GM23248 (cell line): ENCODE measurements at regions not wholly inside any gene's neighbourhood (a gene's known extent, or its start where the extent isn't known, plus 50 kb on each side); places are given as distances from the start of the nearest gene placed in this dataset.

Experiments
- DNase-seq: peaks from one replicate; pipeline ENCODE4 v3.0.0-alpha.2; 2015
- H2AFZ ChIP-seq: fragments of 200-600 bp; sonication (generic); 2 replicates; pipeline ENCODE4 v1.6.1; 2016; ENCODE audit warnings: antibody characterized with exemption
- H3F3A ChIP-seq: fragments of 200-600 bp; sonication (generic); 2 replicates; pipeline ENCODE4 v1.6.1; 2016; ENCODE audit warnings: mild to moderate bottlenecking, antibody characterized with exemption, mixed run types; ENCODE audit not compliant: insufficient read depth
- H3K27ac ChIP-seq: fragments of 200-600 bp; sonication (generic); 2 replicates; pipeline ENCODE4 v1.5.1; 2016; ENCODE audit warnings: mild to moderate bottlenecking
- H3K27me3 ChIP-seq: fragments of 200-600 bp; sonication (generic); replicated peaks from 2 replicates; pipeline ENCODE4 v1.6.1; 2016; ENCODE audit warnings: mild to moderate bottlenecking; ENCODE audit not compliant: insufficient read depth
- H3K36me3 ChIP-seq: fragments of 200-600 bp; sonication (generic); 2 replicates; pipeline ENCODE4 v1.6.1; 2016; ENCODE audit warnings: low read depth, mild to moderate bottlenecking
- H3K4me1 ChIP-seq: fragments of 200-600 bp; sonication (generic); 2 replicates; pipeline ENCODE4 v1.6.1; 2016; ENCODE audit warnings: mild to moderate bottlenecking; ENCODE audit not compliant: insufficient read depth
- H3K4me2 ChIP-seq: fragments of 200-600 bp; sonication (generic); one replicate; pipeline ENCODE4 v1.6.1; 2016; ENCODE audit warnings: mild to moderate bottlenecking; ENCODE audit not compliant: unreplicated experiment
- H3K4me3 ChIP-seq: fragments of 200-600 bp; sonication (generic); 2 replicates; pipeline ENCODE4 v1.5.1; 2016; ENCODE audit warnings: mild to moderate bottlenecking
- H3K79me2 ChIP-seq: fragments of 200-600 bp; sonication (generic); 2 replicates; pipeline ENCODE4 v1.6.1; 2016; ENCODE audit warnings: mild to moderate bottlenecking; ENCODE audit not compliant: insufficient read depth
- H3K9ac ChIP-seq: fragments of 200-600 bp; sonication (generic); 2 replicates; pipeline ENCODE4 v1.6.1; 2016; ENCODE audit warnings: mild to moderate bottlenecking
- H3K9me2 ChIP-seq: fragments of 200-600 bp; sonication (generic); 2 replicates; pipeline ENCODE4 v1.6.1; 2016; ENCODE audit warnings: mixed run types, mild to moderate bottlenecking, moderate library complexity; ENCODE audit not compliant: insufficient read depth
- H3K9me3 ChIP-seq: fragments of 200-600 bp; sonication (generic); one replicate; pipeline ENCODE4 v1.6.1; 2017; ENCODE audit warnings: low read depth
- H4K20me1 ChIP-seq: fragments of 200-600 bp; sonication (generic); 2 replicates; pipeline ENCODE4 v1.6.0; 2016; ENCODE audit not compliant: insufficient read depth
- EZH2 ChIP-seq: fragments of 200-600 bp; sonication (generic); IDR thresholded peaks from 2 replicates; pipeline ENCODE4 v1.6.1; 2018; ENCODE audit warnings: antibody characterized with exemption, mild to moderate bottlenecking; ENCODE audit not compliant: insufficient read depth, poor library complexity, severe bottlenecking
- EZH2phosphoT487 ChIP-seq: fragments of 200-600 bp; sonication (generic); IDR thresholded peaks from 2 replicates; pipeline ENCODE4 v1.6.1; 2018; ENCODE audit warnings: antibody characterized with exemption, moderate library complexity, mild to moderate bottlenecking, low read depth; ENCODE audit not compliant: insufficient read depth
- WGBS, 2 experiments: methylation state at CpG; one replicate each; pipeline ENCODE4 v1.1.6; 2015 to 2017; ENCODE audit warnings: low lambda C conversion rate in 2 of 2, low coverage in 1 of 2; ENCODE audit errors: missing lambda C conversion rate in 2 of 2; 5-methylcytosine and 5-hydroxymethylcytosine counted together
- in situ Hi-C: fragments of 300-500 bp; cut with MboI; formaldehyde crosslinking; loops from 2 replicates; pipeline ENCODE4 v1.15.0; 2020

DNA sequence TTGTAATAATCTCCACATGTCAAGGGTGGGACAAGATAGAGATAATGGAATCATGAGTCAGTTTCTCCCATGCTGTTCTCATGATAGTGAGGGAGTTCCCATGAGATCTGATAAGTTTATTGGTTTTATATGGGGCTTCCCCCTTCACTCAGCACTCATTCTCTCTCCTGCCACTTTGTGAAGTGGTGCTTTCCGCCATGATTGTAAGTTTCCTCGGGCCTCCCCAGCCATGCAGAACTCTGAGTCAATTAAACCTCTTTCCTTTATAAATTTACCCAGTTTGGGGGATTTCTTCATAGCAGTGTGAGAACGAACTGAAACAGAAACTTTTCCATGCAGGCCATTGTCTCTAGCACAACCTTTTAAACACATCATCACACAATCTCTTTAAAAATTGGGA, 221.5 kb upstream of the BRINP3 start:
- Histone ChIP-seq H3K4me1 (no peaks in the 10 kb centered on the region), H3K9me3 (no peaks in the 10 kb centered on the region), H3K4me2 (no peak overlapping the region), H3K27me3 (no peaks in the 10 kb centered on the region), H3K9me2 (no peaks in the 10 kb centered on the region), H3F3A (no peaks in the 10 kb centered on the region), H3K79me2 (no peaks in the 10 kb centered on the region), H3K36me3 (no peaks in the 10 kb centered on the region), H4K20me1 (no peaks in the 10 kb centered on the region), H3K9ac (no peak overlapping the region), H3K4me3 (no peak overlapping the region), H3K27ac (no peak overlapping the region), H2AFZ (no peak overlapping the region)
- in situ Hi-C loops, result no loop called here
- DNase-seq, result no peak
- TF ChIP-seq EZH2, result no peak
- no peak for TF ChIP-seq EZH2phosphoT487
- 19 to 35% methylated on average over 3 of the region's 3 CpGs for WGBS, 2 experiments

DNA sequence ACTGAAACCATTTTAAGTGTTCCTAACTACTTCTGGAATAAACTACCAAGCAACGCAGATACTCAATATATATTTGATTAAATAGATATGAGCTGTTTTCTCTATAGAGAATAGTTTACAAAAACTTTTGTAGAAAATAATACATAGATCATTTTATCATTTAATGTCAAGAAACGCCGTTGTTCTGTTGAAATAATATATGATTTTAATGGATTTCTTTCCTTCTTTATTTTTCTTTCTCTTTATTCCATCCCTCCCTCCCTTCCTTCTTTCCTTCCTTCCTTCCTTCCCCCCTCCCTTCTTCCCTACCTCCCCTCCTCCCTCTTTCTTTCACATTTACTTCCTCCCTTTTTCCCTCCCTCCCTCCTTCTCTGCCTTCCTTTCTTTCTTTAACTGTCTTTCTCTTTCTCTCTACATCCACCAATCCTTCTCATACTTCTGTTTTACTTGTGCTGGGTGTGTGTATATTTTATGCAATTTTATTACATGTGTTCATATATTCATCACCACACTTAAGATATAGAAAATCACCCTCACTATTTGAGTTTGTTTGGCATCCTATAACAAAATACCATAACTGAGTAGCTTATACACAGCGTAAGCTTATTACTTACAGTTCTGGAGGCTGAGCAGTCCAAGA, 230.9 kb upstream of the BRINP3 start:
- in situ Hi-C loops, result no loop called here
- H3K9ac ChIP-seq, result no peak overlapping the region
- H3K9me3 ChIP-seq, result no peaks in the 10 kb centered on the region
- no peaks in the 10 kb centered on the region for H4K20me1 ChIP-seq
- H3K27ac ChIP-seq, result no peak overlapping the region
- H3K27me3 ChIP-seq, result no peaks in the 10 kb centered on the region
- H3K4me2 ChIP-seq, result no peak overlapping the region
- no peak overlapping the region for H2AFZ ChIP-seq
- H3K9me2 ChIP-seq, result no peaks in the 10 kb centered on the region
- H3K4me3 ChIP-seq, result no peak overlapping the region
- no peaks in the 10 kb centered on the region for H3K79me2 ChIP-seq
- H3K36me3 ChIP-seq, result no peaks in the 10 kb centered on the region
- no peaks in the 10 kb centered on the region for H3K4me1 ChIP-seq
- WGBS, 2 experiments, result 23 to 27% methylated on average over 4 of the region's 4 CpGs
- TF ChIP-seq EZH2 (no peak), EZH2phosphoT487 (no peak)
- DNase-seq, result no peak
- H3F3A ChIP-seq, result no peaks in the 10 kb centered on the region

DNA sequence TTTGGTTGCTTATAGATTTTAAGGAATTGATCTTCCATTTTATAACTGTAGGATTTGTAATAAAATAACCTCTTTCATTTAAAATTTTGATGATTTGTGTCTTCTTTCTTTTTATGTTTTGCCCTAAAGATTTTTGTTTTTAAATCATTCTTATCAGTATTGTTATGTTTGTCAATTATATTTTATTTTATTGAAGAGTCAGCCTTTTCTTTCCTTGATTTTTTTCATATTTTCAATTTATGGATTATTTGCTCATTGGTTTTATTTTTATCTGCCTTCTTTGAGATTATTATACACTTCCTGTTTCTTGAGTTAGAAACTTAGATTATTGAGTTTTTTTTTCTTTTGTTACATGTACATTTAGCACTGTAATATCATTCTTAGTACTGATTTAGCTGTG, 233.4 kb upstream of the BRINP3 start:
- H3K4me1 ChIP-seq, result no peaks in the 10 kb centered on the region
- in situ Hi-C loops, result no loop called here
- DNase-seq, result no peak

DNA sequence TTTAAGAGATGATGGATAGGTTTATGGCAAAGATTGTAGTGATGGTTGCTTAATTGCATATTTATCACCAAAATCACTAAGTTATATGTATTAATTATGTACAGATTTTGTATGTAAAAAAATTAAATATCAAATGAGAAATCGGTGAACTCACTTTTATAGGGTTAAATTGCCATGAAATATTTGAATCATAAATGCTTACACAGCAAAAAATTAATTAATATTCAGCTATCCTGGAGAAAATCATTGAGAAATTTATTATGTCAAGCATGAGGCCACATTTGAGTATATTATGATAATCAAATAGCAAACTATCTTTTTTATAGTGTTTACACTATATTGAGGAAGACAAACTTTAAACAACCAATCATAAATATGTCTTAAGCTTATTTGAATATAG, 239.4 kb upstream of the BRINP3 start:
- H3K27ac ChIP-seq, result no peak overlapping the region
- H3K79me2 ChIP-seq, result no peaks in the 10 kb centered on the region
- H3K9me3 ChIP-seq, result no peaks in the 10 kb centered on the region
- no peak overlapping the region for H2AFZ ChIP-seq
- no peak overlapping the region for H3K4me2 ChIP-seq
- in situ Hi-C loops, result no loop called here
- H3K9ac ChIP-seq, result no peak overlapping the region
- H3K4me3 ChIP-seq, result no peak overlapping the region
- no peaks in the 10 kb centered on the region for H3K27me3 ChIP-seq
- no peaks in the 10 kb centered on the region for H3K9me2 ChIP-seq
- no peaks in the 10 kb centered on the region for H3K36me3 ChIP-seq
- WGBS, 2 experiments, result 20 to 25% methylated on average over 1 of the region's 1 CpG
- H3F3A ChIP-seq, result no peaks in the 10 kb centered on the region
- H3K4me1 ChIP-seq, result no peaks in the 10 kb centered on the region
- H4K20me1 ChIP-seq, result no peaks in the 10 kb centered on the region
- no peak for TF ChIP-seq EZH2
- TF ChIP-seq EZH2phosphoT487, result no peak
- no peak for DNase-seq

More for the DNA sequence above, 233.4 kb upstream of the BRINP3 start:
- Histone ChIP-seq H3K9me2 (no peaks in the 10 kb centered on the region), H3K4me2 (no peak overlapping the region), H3K9ac (no peak overlapping the region), H3K4me3 (no peak overlapping the region), H3K36me3 (no peaks in the 10 kb centered on the region), H3K79me2 (no peaks in the 10 kb centered on the region), H3F3A (no peaks in the 10 kb centered on the region), H3K27ac (no peak overlapping the region), H4K20me1 (no peaks in the 10 kb centered on the region), H2AFZ (no peak overlapping the region), H3K9me3 (no peaks in the 10 kb centered on the region), H3K27me3 (no peaks in the 10 kb centered on the region)
- TF ChIP-seq EZH2phosphoT487, result no peak
- no peak for TF ChIP-seq EZH2
